ENCODE measurements at regions not wholly inside any gene's neighbourhood (a gene's known extent, or its start where the extent isn't known, plus 50 kb on each side); places are given as distances from the start of the nearest gene placed in this dataset.
"Not testable (repeated sequence)": the region's sequence is repeated elsewhere in the genome, so short reads cannot be mapped to it uniquely, and the experiment has no call there.

- DNase-seq, result peak; percentile 84
These were observed 197.3 kb upstream of the HES1 start for GRCh38 chr3:193938613-193939012.

DNA sequence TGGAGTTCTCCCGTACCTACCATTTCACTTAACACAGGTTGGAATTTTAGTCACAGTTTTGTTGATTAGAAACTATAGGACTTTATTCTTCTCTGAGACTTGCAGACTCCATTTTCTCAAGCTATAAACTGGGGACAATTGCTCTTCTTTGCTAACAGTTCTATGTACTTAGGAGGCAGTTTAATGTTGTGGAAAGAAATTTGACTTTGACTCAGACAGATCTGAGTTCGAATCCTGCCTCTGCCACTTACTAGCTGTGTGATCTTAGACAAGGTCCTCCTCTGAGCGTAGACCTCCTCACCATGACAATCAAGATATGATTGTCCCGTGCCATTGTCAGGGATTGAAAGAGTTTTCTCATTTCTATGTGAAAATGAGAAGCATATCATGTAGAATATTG lies 196.4 kb upstream of the HES1 start:
- no peak for DNase-seq

GRCh38 chr3:193940526-193940925 lies 195.4 kb upstream of the HES1 start:
- no peak for DNase-seq

DNA sequence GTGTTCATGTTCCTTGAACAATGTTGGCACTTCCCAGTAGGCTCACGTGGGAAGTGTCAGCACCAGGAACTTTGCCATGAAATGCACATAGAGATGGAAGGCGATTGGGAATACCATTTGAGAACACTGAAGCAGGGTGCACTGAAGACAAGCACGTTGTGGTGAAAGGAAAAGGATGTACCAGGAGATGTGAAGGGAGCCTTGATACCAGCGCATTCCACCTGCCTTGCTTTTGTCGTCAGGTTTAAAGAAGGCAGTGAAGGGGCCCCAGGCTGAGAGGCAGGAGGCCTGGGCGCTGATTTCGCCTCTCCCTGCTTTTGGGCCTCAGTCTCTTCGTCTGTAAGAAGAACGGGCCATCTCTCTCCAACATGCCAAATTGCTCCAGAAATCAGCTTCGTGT lies 194.5 kb upstream of the HES1 start:
- DNase-seq, result no peak

GRCh38 chr3:193942516-193943055 lies 193.4 kb upstream of the HES1 start:
- no peak for DNase-seq

DNA sequence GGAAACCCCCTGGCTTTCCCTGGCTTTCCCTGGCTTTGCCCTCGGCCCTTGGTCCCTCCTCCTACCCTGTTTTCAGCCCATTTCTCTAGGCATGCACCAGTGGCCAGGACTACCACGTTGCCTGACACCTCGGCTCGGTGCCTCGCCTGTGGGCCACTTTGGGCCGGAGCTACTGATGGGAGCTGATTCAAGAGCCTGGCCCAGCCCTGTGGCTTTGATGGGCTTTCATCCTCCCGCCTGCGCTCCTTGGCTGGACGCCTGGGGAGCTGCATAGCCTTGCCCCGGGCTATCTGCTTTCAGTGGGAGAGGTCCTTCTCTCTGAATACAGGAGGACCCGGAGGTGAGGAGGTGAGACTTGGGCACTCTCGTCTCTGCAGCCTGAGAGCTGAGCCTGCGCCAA lies 192.7 kb upstream of the HES1 start:
- no peak for DNase-seq

- no peak for DNase-seq
These were observed 192.0 kb upstream of the HES1 start for GRCh38 chr3:193943851-193944517.

DNA sequence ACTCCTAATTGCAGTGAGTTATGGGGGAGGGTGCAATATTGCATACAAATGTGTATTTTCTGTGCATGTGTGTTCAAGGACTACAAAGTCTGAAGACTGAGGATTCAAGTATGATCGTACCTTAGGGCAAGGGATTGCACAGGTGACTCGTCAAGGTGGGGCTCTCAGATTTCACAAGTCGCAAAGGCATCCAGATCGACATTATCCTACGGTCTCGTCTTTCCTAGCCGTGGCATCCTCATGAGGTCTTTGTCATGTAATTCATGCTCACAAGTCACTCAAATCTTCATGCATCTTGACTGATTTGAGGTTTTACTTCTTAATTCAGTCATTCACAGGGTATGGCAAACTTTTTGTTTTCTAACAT lies 191.4 kb upstream of the HES1 start:
- no peak for DNase-seq

- DNase-seq, result no peak
These were observed 190.8 kb upstream of the HES1 start for GRCh38 chr3:193945143-193945542.

GRCh38 chr3:193946945-193947344 lies 189.0 kb upstream of the HES1 start:
- DNase-seq, result no peak

DNA sequence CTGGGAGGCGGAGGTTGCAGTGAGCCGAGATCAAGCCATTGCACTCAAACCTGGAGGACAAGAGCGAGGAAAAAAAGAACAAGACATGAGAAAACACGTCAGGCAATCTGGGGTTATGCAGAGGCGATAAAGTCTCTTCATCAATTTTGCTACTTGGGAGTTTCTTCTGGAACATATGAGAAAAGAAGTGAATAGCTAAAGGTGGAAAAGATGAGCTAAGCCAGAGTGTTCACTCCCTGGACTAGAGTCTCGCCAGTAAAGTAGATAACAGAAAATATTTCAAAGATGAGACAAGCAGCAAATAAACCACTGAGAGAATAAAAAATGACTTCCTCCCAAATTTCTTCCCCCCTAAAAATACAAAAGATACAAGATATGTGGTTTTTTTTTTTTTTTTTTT lies 188.4 kb upstream of the HES1 start:
- no peak for DNase-seq

GRCh38 chr3:193948459-193948858 lies 187.5 kb upstream of the HES1 start:
- no peak for DNase-seq

GRCh38 chr3:193951859-193952258 lies 184.1 kb upstream of the HES1 start:
- DNase-seq, result no peak

GRCh38 chr3:193954752-193955151 lies 181.2 kb upstream of the HES1 start:
- DNase-seq, result no peak

DNA sequence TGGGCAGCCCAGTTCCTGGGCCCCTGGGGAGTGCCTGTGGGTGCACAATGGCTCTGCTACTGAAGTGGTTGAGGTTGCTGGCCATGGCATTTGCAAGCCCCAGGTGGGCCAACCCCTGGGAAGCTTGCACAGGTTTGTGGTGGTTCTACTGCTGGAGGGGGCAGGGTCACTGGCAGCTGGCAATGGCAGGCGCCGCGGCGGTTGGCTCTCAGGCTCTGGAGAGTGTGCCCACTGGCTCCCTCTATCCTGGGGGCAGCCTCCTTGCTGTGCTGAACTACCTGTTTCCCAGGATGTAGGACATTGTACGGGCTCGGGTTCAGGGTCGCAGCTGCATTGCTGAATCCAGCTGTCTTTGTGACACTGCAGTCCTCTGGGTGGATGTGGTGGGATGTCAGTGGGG lies 180.2 kb upstream of the HES1 start:
- DNase-seq, result no peak

DNA sequence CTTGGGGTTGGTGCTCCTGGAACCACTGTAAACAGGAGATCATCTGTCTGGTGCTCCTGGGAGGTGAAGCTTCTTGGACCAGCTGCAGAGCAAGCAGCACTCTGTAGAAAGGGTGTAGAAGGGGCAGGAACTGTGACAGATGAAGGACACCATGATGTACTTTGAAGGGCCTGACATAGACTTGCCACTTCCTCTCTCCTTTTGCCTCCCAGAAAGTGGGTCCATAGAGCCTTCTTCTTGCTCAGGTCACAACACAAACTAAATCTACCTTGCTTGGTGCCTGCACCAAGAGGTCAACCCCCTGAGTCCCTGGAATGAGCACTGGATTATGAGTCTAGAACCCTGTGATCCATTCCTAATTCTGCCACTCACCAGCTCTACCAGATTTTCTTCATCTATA lies 176.1 kb upstream of the HES1 start:
- DNase-seq, result no peak

DNA sequence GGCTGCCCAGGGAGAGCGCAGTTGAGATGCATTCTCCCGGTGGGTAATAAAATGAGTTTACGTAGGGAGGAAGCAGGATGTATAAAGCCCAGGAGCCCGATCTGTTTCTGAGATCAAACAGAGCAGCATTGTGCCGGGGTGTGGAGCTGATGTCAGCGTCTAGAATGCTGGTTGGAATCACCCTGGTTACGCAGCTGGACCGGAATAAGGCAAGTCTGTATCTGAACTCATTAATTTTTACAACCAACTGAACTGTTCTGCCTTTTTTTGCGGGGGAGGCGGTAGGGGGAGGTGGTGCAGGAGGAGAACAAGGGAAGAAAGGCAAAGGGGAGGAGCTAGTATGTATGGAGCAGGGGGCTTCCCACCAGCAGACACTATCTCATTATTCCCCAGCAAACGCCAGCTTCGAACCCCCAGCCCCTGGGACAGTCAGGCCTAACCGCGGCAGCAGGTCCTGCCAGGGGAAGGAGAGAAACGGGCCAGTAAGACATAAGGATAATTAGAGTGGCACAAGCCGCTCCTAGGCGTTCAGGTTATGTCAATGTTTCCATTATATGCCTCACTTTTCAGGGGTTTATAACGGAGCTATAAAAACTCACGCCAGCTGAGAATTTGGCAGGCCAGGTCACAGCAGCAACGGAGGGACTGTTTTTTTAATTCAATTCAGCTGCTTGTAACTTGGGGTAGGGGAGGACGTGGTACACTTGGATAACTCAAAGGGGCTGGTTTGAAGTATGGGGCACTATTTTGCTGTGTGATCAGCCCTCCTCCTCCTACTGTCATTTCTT lies 175.3 kb upstream of the HES1 start:
- no peak for DNase-seq

DNA sequence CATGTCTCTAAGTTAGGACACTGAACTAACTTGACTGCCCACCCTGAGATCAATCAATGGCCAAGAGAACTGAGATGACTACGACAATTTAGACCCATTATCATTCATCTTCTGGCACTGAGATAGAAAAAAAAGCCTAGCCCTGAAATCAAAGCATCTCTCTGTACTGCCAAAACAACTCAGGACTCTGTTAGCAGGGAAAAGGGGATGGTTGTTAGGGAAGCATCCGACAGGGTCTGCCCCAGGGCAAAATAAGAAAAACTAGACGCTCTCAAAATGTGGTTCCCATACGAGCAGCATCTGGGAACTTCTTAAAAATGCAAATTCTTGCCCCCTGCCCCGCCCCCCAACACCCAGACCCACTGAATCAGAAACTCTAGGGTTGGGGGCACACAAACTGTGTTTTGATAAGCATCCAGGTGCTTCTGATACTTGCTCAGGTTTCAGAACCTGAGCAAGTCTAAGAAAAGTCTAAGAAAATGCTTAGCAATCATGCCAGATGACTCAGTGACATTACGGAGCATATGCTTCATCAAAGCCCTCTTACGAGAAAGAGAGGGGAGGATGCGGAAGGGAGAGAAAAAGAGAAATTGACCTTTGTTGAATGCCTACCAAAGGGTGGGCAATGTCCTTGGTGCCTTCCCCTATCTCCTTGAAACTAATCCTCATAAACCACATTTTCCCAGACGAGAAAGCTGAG lies 172.8 kb upstream of the HES1 start:
- no peak for DNase-seq

- DNase-seq, result no peak
These were observed 172.0 kb upstream of the HES1 start for GRCh38 chr3:193963808-193964516.

- DNase-seq, result no peak
These were observed 171.4 kb upstream of the HES1 start for GRCh38 chr3:193964517-193964880.

DNA sequence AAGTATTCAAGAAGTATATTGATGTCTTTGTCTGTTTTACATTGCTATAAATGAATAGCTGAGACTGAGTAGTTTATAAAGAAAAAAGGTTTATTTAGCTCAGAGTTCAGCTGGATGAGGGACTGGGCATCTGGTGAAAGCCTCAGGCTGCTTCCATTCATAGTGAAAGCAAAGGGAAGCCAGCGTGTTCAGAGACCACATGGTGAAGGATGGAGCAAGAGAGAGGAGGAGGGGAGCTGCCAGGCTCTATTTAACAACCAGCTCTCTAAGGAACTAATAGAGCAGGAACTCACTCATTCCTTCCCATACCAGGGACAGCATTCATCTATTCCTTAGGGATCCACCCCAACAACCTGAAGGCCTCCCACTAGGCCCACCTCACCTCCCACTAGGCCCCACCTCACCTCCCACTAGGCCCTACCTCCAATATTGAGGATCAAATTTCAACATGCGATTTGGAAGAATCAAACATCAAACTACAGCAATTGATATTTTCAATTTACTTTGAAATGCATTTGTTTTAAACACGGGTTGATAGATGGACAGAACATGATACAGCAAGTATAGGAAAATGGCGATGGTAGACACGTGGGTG lies 167.5 kb upstream of the HES1 start:
- DNase-seq, result no peak

GRCh38 chr3:193970131-193970772 lies 165.7 kb upstream of the HES1 start:
- DNase-seq, result not testable (repeated sequence)
